H1 (cell line): ENCODE measurements at regions not wholly inside any gene's neighbourhood (a gene's known extent, or its start where the extent isn't known, plus 50 kb on each side); places are given as distances from the start of the nearest gene placed in this dataset.

Experiments used
- ATF2 ChIP-seq: IDR thresholded peaks from 2 replicates; pipeline ENCODE4 v1.6.1; 2012; ENCODE audit warnings: low read length, inconsistent platforms
- BCL11A ChIP-seq, 2 experiments: IDR thresholded peaks; one replicate each; pipeline ENCODE4 v1.6.1; 2011; ENCODE audit warnings: low read depth in 2 of 2, low read length in 2 of 2, mild to moderate bottlenecking in 2 of 2
- CHD1 ChIP-seq: IDR thresholded peaks from 2 replicates; pipeline ENCODE4 v1.6.1; 2012; ENCODE audit warnings: low read depth, low read length, improper control_type of control experiment
- EP300 ChIP-seq, 2 experiments: IDR thresholded peaks; 1 replicate in 1 of 2; 2 replicates in 1 of 2; pipeline ENCODE4 v1.6.1; 2011 to 2012; ENCODE audit warnings: low read depth in 2 of 2, low read length in 2 of 2, mild to moderate bottlenecking in 2 of 2, borderline replicate concordance in 1 of 2, inconsistent platforms in 1 of 2, moderate library complexity in 1 of 2
- MAFK ChIP-seq: IDR thresholded peaks from 2 replicates; pipeline ENCODE4 v1.6.1; 2012; ENCODE audit warnings: low read depth, mild to moderate bottlenecking, improper control_type of control experiment, low read length
- PHF8 ChIP-seq: fragments of 200-600 bp; sonication (generic); conservative IDR thresholded peaks from 2 replicates; pipeline ENCODE4 v1.7.1; 2012; ENCODE audit warnings: low read depth, mild to moderate bottlenecking, inconsistent platforms, low read length, moderate library complexity
- POLR2A ChIP-seq, 2 experiments: IDR thresholded peaks; 1 replicate in 1 of 2; 2 replicates in 1 of 2; pipeline ENCODE4 v1.6.1; 2011; ENCODE audit warnings: low read depth in 2 of 2, low read length in 2 of 2, mild to moderate bottlenecking in 2 of 2; ENCODE audit errors: control extremely low read depth in 1 of 2
- RAD21 ChIP-seq, 2 experiments: IDR thresholded peaks in 1 of 2; conservative IDR thresholded peaks in 1 of 2; 2 replicates each; pipeline ENCODE4 v1.6.1; 2011; ENCODE audit warnings: low read depth in 2 of 2, low read length in 2 of 2, improper control_type of control experiment in 1 of 2, inconsistent platforms in 1 of 2, mild to moderate bottlenecking in 1 of 2, moderate library complexity in 1 of 2
- SIRT6 ChIP-seq: IDR thresholded peaks from one replicate; pipeline ENCODE4 v1.7.1; 2012; ENCODE audit warnings: low read length, inconsistent platforms
- TAF1 ChIP-seq: IDR thresholded peaks from 2 replicates; pipeline ENCODE4 v1.6.1; 2011; ENCODE audit warnings: mild to moderate bottlenecking, low read depth, low read length
- TBP ChIP-seq: IDR thresholded peaks from 2 replicates; pipeline ENCODE4 v1.6.1; 2011; ENCODE audit warnings: low read depth, low read length, improper control_type of control experiment
- TF ChIP-seq, protein P1 (sequence below): IDR thresholded peaks from 2 replicates; pipeline ENCODE4 v1.6.1; 2012; ENCODE audit warnings: inconsistent platforms
- TF ChIP-seq, protein P2 (sequence below): IDR thresholded peaks from 2 replicates; pipeline ENCODE4 v1.6.1; 2011; ENCODE audit warnings: low read length, improper control_type of control experiment

DNA sequence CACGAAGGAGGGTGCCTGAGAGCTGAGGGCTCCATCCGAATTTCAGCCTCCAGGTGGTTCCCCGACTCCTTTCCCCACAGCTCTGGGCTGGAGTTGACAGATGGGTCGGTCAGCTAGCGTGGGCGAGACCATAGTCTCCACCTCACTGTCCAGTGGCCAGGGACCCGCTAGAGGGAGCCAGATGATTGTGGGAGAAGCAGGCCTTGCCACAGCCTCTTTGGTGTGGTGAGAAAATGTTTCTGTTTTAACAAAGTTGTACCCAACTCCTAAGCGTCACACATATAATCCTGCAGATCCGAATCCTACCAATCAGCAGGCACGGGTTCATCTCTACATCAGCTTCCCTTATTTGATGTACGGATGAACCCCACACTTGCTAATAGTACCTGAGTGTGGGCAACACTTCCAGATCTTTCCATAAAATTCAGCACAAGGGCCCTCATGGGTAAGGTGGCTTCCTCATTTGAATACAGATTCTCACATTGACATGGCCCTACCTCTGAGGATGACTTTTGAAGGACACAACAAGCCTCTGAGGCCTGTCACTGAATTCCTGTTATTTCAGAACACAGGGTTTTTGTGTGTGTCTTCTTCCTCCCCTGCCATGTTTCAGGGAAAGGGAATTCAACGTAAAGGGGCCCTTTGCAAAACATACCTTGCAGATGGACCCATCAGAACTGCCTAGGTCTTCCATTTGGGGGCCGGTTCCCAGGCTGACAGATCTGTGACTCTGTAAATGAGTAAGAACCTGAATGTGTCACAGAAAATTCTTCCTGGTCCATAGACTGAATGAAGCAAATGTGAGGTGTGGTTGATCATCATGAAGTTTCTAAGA lies 103.2 kb upstream of the DUSP22 start (continued):
- TF ChIP-seq, protein P1, sequence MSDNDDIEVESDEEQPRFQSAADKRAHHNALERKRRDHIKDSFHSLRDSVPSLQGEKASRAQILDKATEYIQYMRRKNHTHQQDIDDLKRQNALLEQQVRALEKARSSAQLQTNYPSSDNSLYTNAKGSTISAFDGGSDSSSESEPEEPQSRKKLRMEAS: peak; percentile 24; the same call in 1 of the 2 replicates
- TF ChIP-seq PHF8 (no peak), POLR2A (IDR thresholded peaks at IDR 0.05; ENCODE audit: control extremely low read depth in 1 of 2, low read depth in 2 of 2, low read length in 2 of 2) (no peak), EP300 (IDR thresholded peaks at IDR 0.05; ENCODE audit: borderline replicate concordance in 1 of 2, low read depth in 2 of 2, low read length in 2 of 2) (no peak), ATF2 (no peak), BCL11A (IDR thresholded peaks at IDR 0.05; ENCODE audit: low read depth in 2 of 2, low read length in 2 of 2) (no peak), SIRT6 (no peak), TBP (no peak), CHD1 (no peak), MAFK (no peak), TAF1 (no peak), RAD21 (IDR thresholded peaks at IDR 0.05 in 1 of 2, conservative IDR thresholded peaks at IDR 0.05 in 1 of 2; ENCODE audit: low read depth in 2 of 2, low read length in 2 of 2) (peak; percentile 99)
- TF ChIP-seq, protein P2, sequence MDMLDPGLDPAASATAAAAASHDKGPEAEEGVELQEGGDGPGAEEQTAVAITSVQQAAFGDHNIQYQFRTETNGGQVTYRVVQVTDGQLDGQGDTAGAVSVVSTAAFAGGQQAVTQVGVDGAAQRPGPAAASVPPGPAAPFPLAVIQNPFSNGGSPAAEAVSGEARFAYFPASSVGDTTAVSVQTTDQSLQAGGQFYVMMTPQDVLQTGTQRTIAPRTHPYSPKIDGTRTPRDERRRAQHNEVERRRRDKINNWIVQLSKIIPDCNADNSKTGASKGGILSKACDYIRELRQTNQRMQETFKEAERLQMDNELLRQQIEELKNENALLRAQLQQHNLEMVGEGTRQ: no peak
